IPS-15b (cell line): ENCODE measurements at regions not wholly inside any gene's neighbourhood (a gene's known extent, or its start where the extent isn't known, plus 50 kb on each side); places are given as distances from the start of the nearest gene placed in this dataset.

Source experiments
- H3K27me3 ChIP-seq: one replicate; pipeline ENCODE4 v1.6.1; 2013; ENCODE audit warnings: low read length; ENCODE audit not compliant: control insufficient read depth, insufficient read depth
- H3K36me3 ChIP-seq: one replicate; pipeline ENCODE4 v1.6.1; 2013; ENCODE audit warnings: low read length; ENCODE audit not compliant: control insufficient read depth, insufficient read depth
- H3K4me1 ChIP-seq: one replicate; pipeline ENCODE4 v1.6.1; 2013; ENCODE audit warnings: mild to moderate bottlenecking, low read length; ENCODE audit not compliant: control insufficient read depth, insufficient read depth
- H3K4me3 ChIP-seq: one replicate; pipeline ENCODE4 v1.5.1; 2013; ENCODE audit warnings: low read depth, low read length
- H3K9ac ChIP-seq: one replicate; pipeline ENCODE4 v1.6.1; 2013; ENCODE audit warnings: low read depth, mild to moderate bottlenecking, low read length
- H3K9me3 ChIP-seq: one replicate; pipeline ENCODE4 v1.6.1; 2013; ENCODE audit warnings: mild to moderate bottlenecking, low read length; ENCODE audit not compliant: control insufficient read depth, insufficient read depth

DNA sequence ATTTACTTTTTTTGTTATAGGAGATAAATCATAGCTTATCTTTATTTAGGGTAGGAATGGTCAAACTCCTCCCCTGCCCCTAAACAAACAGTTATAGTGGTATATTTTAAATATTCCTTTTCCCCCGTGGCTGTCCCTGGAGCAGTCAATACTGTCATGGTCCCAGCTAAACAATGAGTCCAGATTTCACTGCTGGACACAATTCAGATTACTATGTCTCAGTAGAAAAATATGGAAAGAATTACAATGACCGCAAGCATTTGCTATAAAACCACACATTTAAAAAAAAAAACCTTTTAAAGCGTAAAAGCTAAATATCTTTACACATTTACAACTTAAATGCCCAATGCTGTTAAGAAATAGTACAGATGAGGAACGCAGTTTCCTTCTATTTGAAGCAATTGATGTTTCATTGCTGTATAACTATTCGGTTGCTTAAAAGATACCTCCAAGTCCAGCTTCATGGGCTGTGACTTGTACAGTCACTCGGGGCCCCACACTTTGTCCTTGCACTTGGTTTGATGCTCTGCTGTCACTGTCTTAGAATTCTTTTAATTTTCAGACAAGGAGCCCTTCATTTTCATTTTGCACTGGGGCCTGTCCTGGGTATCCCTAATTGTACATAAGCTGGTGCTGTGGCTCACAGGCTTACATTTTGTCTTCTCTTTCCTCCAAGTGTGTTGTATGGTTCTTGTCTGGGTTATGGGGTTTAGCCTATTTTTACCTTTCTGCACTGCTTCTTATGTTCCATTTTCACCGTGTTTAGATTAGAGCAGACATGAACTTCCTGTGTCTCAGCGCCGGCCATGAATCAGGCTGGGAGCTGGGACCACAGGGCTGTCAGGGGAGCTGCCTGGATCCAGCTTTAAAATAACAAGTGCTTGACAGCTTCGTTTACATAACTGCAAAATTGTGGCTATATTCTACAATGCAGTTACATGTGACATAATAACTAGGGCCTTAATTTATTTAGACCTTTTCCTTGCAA is 530.2 kb upstream of the FZD8 start:
- no peak overlapping the region for H3K4me3 ChIP-seq
- H3K4me1 ChIP-seq: peaks cover 7% of the 10 kb centered on the region
- no peaks in the 10 kb centered on the region for H3K27me3 ChIP-seq
- H3K9me3 ChIP-seq: no peaks in the 10 kb centered on the region
- no peak overlapping the region for H3K9ac ChIP-seq
- no peaks in the 10 kb centered on the region for H3K36me3 ChIP-seq

DNA sequence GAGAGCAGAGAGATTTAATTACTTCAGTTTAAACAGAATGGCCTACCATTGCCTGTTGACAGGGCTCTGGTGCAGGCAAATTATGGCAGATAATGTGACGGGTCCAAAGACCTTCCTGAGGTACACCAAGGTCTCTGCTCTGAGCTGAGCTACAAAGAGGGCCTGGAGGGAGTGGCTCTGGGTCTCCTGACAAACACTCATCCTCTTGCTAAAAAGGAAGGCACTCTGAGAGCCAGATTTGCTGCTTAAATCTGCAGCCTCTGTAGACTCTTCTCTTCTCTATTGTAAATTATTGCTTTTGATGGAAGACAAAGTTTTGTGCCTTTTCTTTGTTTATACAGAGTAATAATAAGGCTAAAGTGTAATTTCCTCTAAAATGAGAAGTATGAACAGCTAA is 529.5 kb upstream of the FZD8 start:
- Histone ChIP-seq H3K4me1 (peaks cover 7% of the 10 kb centered on the region), H3K27me3 (no peaks in the 10 kb centered on the region), H3K9me3 (no peaks in the 10 kb centered on the region), H3K9ac (no peak overlapping the region), H3K36me3 (no peaks in the 10 kb centered on the region), H3K4me3 (no peak overlapping the region)

DNA sequence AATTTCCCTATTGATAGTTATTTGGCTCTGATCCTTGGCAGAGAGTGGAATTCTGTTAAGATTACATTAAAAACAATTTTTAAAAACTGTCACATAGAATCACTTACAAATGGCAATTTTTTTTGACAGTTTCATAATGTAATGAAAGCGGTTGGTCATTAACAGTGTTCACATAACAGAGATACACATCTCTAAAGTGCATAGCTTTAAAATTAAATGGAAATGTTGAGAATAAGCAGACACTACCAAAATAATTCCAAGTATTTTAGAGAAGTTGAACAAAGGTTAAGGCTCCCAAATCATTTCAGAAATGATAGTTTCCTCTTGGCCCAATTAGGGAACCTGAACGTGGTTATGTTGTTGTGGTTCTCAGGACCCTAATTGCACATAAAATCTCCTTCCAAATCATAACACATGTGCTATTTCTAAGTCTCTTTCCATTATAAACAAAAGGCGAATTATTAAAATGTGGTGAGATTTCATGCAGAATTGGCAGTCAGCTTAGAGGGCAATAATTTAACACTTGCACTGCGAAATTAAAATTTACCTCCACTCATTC is 528.9 kb upstream of the FZD8 start:
- Histone ChIP-seq H3K4me3 (no peak overlapping the region), H3K4me1 (peaks cover 7% of the 10 kb centered on the region), H3K9ac (no peak overlapping the region), H3K27me3 (no peaks in the 10 kb centered on the region), H3K9me3 (no peaks in the 10 kb centered on the region), H3K36me3 (no peaks in the 10 kb centered on the region)

DNA sequence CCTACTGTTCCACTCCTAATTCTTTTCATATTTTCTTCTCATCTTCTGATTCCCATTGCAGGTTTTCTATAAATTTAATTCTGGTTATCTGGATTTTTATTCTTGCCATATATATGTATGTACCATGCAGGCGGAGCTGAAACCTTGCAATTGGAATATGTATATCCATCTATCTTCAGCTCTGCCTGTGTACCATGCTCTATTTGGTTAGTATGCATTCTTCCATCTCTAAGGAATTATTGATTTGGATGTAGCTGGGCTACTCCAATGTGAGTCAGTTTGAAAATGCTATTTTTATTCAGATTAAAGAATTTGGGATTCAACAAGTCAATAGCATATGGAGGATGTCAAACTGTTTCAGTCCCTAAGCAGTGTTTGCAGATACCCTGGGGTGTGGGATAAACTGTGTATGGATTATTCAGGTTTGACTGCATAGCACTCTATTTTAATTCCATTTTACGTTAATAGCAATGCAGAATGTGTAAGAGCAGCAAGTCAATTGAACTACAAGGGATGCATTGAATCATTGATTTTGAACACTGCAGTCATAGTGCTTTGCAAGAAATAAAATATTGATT is 528.1 kb upstream of the FZD8 start:
- H3K9me3 ChIP-seq: no peaks in the 10 kb centered on the region
- no peaks in the 10 kb centered on the region for H3K36me3 ChIP-seq
- no peaks in the 10 kb centered on the region for H3K27me3 ChIP-seq
- H3K9ac ChIP-seq: no peak overlapping the region
- peaks cover 7% of the 10 kb centered on the region for H3K4me1 ChIP-seq
- no peak overlapping the region for H3K4me3 ChIP-seq

DNA sequence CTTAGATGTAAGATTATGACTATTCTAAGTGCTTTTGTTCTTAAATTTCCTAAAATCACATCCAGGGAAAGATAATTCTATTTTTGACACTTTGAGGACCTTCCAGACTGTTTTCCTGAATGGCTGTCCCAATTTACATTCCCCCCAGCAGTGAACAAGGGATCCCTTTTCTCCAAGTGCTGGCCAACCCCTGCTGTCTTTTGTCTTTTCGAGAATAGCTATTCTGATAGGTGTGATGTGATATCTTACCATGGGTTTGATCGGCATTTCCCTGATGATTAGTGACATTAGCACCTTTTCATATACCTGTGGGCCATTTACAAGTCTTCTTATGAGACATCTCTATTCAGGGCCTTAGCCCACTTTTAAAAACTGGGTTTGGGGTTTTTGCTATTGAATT is 526.7 kb upstream of the FZD8 start:
- Histone ChIP-seq H3K27me3 (no peaks in the 10 kb centered on the region), H3K4me1 (peaks cover 7% of the 10 kb centered on the region), H3K4me3 (no peak overlapping the region), H3K9me3 (no peaks in the 10 kb centered on the region), H3K36me3 (no peaks in the 10 kb centered on the region), H3K9ac (no peak overlapping the region)

DNA sequence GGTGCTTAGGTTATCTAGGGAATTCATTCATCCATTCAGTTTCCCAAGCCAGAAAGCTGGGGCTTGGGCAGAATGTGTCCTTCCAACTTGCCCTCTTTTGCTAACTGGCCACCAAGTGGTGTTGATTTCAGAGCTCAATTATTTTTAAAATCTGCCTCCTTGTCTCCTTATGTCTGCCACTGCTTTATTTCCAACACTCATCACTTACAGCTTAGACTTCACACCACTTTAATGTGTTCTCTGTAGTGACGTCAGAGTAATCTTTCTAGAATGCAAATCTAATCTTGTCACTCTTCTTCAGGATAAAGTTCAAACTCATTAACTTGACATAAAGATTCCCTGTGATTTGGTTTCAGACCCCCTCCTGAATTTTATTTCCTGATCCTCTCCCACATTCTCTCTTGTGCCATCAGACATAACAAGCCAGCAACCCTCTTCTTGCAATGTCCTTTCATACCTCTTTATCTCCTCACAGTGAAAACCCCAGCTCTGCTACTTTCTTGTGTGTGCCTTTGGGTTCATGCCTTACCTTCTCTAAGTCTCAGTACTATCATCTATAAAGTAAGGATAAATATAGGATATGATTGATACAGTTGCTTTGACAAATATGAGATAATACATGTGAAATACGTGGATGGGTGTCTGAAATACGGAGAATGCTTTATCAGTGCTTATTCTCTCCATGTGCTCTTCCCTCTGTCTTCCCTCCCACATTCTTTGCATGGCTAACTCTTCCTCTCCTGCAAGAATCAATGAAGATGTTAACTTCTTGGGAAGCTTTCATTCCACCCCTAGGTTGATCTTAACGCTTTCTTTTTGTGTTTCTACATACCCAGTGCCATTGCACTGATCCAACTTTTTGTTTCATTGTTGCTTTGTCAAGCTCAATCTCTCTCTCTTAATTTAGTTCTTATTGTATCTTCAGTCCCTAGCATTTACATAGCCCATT is 522.7 kb upstream of the FZD8 start:
- no peaks in the 10 kb centered on the region for H3K36me3 ChIP-seq
- no peak overlapping the region for H3K4me3 ChIP-seq
- H3K4me1 ChIP-seq: no peaks in the 10 kb centered on the region
- H3K9ac ChIP-seq: no peak overlapping the region
- no peaks in the 10 kb centered on the region for H3K27me3 ChIP-seq
- H3K9me3 ChIP-seq: no peaks in the 10 kb centered on the region

DNA sequence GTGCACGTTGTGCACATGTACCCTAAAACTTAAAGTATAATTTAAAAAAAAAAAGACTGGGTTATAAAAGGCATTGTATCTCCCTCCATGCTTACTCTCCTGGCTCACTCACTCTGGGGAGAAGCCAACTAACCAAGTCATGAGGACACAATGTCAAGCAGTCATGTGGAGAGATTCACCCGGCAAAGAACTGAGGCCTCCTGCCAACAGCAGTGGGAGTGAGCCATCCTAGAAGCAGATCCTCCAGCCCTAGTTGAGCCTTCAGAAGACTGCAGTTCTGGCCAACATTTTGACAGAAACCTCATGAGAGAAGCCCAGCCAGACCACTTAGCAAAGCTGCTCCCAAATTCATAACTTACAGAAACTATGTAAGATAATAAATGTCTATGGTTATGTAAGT is 521.7 kb upstream of the FZD8 start:
- no peak overlapping the region for H3K4me3 ChIP-seq
- H3K9ac ChIP-seq: no peak overlapping the region
- H3K36me3 ChIP-seq: no peaks in the 10 kb centered on the region
- no peaks in the 10 kb centered on the region for H3K4me1 ChIP-seq
- H3K9me3 ChIP-seq: no peaks in the 10 kb centered on the region
- H3K27me3 ChIP-seq: no peaks in the 10 kb centered on the region

DNA sequence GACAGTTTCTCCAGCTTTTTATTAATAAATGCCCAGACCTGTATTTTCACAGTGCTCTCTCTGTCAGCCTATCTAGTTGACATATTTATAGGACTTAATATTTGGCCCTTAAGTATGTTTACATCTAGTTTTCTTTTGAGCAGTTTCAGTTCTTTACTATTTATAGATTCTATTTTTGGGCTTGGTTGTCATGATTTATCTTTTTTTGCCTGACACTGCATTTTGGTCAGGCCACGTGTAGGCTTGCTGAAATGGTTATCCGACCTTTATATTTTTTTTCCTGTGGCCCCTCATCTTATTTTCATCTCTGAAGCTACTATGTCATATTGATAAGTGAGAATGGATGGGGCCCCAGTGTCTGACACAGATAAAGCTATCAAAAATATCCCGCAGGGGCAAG is 515.4 kb upstream of the FZD8 start:
- Histone ChIP-seq H3K9ac (no peak overlapping the region), H3K9me3 (no peaks in the 10 kb centered on the region), H3K4me3 (no peak overlapping the region), H3K27me3 (no peaks in the 10 kb centered on the region), H3K4me1 (no peaks in the 10 kb centered on the region), H3K36me3 (no peaks in the 10 kb centered on the region)

DNA sequence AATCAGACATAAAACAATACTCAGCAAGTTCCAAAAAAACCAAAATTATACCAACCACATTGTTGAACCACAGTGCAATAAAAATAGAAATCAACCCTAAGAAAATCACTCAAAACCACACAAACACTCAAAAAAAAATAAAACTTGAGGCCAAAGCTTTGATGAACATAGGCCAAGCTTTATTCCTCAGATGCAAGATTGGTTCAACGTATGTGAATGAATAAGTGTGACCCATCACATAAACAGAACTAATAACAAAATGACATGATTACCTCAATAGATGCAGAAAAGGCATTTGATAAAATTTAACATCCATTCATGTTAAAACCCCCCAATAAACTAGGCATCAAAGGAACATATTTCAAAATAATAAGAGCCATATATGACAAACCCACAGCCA is 506.1 kb upstream of the FZD8 start:
- Histone ChIP-seq H3K27me3 (no peaks in the 10 kb centered on the region), H3K9ac (no peak overlapping the region), H3K4me1 (no peaks in the 10 kb centered on the region), H3K4me3 (no peak overlapping the region), H3K36me3 (no peaks in the 10 kb centered on the region), H3K9me3 (no peaks in the 10 kb centered on the region)

DNA sequence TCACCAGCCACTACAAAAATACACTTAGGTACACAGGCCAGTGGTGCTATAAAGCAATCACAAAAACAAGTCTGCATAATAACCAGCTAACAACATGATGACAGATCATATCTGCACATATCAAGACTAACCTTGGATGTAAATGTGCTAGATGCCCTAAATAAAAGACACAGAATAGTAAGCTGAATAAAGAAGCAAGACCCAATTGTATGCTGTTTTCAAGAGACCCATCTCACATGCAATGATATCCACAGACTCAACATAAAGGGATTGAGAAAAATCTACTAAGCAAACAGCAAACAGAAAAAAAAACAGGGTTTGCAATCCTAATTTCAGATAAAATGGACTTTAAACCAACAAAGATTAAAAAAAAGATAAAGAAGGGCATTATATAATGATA is 505.4 kb upstream of the FZD8 start:
- Histone ChIP-seq H3K4me3 (no peak overlapping the region), H3K27me3 (no peaks in the 10 kb centered on the region), H3K36me3 (no peaks in the 10 kb centered on the region), H3K9ac (no peak overlapping the region), H3K9me3 (no peaks in the 10 kb centered on the region), H3K4me1 (no peaks in the 10 kb centered on the region)

DNA sequence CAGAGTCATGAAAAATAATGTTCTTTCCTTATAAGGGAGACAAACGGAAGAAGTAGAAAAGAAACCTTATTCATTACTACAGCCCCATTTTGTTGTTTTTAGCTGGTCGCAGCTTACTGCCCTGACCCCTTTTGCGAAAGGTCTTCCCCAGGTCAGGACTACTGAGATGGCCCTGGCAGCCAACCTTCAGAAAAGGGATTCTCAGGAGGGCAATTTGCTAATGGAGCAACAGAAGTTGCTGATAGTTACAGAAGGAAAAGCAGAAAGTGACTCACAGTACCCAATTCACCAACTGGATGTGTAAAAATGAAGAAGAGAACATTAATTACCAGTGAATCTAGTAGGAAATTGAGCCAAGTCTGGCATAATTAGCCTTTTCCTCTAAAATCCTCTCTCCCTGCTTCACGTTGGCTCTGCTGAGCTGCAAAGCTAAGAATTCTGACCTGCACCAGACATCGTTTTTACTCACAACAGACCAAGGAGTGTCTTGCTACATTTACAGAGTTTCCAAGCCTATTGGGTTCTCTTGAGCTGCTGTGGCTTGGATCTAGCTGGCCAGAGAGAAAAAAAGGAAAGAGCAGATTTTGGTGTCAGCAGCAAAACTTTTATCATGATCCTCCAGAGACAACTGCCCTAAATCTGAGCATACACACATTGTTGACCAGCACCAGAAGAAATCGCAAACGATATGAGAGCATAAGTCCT is 499.9 kb upstream of the FZD8 start:
- Histone ChIP-seq H3K4me1 (no peaks in the 10 kb centered on the region), H3K36me3 (no peaks in the 10 kb centered on the region), H3K9me3 (no peaks in the 10 kb centered on the region), H3K27me3 (no peaks in the 10 kb centered on the region), H3K9ac (no peak overlapping the region), H3K4me3 (no peak overlapping the region)
